Dedifferentiated amniotic fluid mesenchymal stem cell (primary cell): ENCODE measurements at regions not wholly inside any gene's neighbourhood (a gene's known extent, or its start where the extent isn't known, plus 50 kb on each side); places are given as distances from the start of the nearest gene placed in this dataset.
A peak's percentile ranks its signal among the peaks of the same experiment; 100 is the strongest.
"Not testable (repeated sequence)": the region's sequence is repeated elsewhere in the genome, so short reads cannot be mapped to it uniquely, and the experiment has no call there.

ENCODE experiments used
- DNase-seq: peaks from one replicate; pipeline ENCODE4 v3.0.0-alpha.2; 2016; ENCODE audit errors: extremely low spot score

DNA sequence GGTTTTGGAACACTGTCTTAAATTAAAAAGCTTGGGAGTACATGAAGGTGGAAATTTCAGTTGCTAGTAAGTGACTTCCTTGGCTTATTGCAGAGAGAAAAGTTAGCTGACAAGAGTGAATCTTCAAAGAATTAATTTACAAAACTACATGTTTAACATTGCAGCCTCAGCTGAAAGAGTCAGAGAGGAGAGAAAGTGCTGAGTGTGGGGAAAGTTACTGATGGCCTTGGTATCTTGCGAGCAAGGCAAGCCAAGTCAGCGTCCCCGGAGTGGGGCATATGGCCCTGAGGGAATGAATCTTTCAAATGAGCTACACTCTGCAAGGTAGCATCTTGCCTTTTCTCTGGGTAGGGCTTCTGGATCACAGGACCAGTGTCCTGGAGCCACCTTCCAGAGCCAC, 131.3 kb downstream of the LPIN1 start:
- DNase-seq: no peak

DNA sequence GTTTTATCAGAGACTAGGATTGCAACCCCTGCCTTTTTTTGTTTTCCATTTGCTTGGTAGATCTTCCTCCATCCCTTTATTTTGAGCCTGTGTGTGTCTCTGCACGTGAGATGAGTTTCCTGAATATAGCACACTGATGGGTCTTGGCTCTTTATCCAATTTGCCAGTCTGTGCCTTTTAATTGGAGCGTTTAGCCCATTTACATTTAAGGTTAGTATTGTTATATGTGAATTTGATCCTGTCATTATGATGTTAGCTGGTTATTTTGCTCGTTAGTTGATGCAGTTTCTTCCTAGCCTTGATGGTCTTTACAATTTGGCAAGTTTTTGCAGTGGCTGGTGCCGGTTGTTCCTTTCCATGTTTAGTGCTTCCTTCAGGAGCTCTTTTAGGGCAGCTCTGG, 138.8 kb downstream of the LPIN1 start:
- DNase-seq: not testable (repeated sequence)

DNA sequence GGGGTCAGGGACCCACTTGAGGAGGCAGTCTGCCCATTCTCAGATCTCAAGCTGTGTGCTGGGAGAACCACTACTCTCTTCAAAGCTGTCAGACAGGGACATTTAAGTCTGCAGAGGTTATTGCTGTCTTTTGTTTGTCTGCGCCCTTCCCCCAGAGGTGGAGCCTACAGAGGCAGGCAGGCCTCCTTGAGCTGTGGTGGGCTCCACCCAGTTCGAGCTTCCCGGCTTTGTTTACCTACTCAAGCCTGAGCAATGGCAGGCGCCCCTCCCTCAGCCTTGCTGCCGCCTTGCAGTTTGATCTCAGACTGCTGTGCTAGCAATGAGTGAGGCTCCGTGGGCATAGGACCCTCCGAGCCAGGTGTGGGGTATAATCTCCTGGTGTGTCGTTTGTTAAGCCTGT, 140.5 kb downstream of the LPIN1 start:
- not testable (repeated sequence) for DNase-seq

DNA sequence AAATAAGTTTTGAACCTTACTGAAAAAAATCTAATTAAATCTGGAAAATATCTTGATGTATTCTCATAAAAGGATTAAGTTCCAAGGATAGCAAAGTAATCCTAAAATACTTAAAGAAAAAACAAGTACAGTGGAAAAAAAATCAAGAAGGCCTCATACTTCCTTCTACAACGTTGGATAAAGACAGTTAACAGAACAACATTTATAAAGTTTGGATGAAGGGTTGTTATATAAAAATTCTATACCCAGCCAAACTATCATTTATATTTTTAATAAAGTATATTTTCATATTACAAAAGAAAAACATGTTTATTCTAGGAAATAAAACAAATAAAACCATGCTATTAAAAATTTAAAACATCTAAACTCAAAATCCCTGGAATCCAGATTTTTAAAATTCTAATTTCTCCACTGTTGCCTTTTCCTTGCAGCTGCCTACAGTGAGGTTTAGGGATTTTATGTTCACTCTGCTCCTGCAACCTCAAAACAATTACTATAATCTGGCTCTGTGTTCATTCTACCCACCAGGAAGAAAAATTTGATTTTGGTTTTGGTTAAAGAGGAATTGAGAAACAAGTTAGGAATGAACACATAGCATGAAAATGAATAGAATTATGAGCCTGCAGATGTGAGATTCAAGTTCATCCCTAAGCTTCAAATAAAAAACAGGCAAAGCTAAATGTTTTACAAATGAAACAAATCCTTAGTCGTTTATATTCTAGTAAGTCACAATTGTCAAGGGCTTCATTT, 142.8 kb downstream of the LPIN1 start:
- no peak for DNase-seq

DNA sequence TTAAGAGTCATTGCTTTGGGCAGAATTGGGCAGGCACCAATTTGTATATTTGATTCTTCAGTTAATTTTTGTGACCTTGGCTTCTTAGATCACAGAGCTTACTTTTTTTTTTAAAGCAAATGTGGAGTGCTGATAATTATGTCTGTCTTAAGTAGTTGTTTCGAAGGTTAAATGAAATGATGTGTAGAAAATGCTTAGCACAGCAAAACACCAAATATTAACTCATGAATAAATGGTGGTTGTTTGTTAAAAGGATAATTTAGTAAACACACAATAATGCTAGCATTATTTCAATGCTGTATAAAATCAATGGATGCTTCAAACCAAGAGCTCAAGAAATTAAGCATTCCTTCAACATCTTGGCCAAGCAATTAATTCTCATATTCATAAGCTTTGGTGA, 143.4 kb downstream of the LPIN1 start:
- DNase-seq: no peak

DNA sequence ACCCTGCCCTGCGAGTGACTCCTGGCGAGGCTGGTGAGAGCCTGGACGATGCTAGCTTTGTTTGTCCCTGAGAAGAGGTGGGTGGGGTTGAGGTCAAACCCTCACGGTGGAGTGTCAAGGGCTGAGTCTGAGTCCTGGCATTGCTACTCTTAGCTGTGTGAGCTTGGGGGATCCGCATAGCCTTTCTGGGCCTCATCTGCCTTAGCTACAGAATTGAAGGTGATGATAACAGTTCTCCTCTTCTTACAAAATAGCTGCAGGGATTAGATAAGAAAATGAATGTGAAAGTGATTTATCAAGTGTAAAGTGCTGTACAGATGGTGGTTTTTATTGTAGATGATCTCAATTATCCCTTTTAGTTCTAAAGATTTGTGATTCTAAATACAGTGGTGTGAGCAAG, 144.6 kb downstream of the LPIN1 start:
- no peak for DNase-seq

DNA sequence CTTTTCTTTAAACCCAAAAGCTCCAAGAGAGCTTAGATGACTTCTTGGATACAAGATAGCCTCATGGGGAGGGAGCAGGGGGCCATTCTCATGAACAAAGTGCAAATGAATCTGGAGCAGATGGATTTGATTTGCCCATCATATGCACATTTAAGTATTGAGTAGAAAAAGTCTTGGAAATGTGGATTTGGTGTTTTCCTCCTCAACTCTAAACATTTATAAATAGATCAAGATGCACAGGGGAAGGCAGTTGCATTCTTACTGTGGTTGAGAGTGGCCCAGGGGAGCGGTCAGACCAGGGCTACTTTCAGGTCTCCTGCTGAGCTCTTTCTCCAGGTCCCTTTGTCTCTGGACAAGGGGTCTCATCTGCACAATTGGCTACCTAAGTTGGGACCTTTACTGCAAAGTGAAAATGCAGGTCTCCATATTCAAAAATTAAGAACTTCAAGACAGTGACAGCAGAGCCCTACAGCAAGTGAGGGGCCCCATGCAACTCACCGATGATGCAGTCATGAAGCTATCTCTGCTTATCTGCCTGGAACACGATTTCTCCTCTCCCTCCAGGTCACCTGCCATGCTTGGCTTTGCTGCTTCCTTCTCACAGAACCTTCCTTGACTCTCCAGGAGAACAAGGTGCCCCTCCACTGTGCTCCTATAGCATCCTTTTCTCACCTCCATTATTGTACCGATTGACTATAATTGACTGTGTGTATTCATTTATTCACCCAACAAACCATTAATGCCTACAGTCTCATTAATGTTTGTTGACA, 145.4 kb downstream of the LPIN1 start:
- no peak for DNase-seq

DNA sequence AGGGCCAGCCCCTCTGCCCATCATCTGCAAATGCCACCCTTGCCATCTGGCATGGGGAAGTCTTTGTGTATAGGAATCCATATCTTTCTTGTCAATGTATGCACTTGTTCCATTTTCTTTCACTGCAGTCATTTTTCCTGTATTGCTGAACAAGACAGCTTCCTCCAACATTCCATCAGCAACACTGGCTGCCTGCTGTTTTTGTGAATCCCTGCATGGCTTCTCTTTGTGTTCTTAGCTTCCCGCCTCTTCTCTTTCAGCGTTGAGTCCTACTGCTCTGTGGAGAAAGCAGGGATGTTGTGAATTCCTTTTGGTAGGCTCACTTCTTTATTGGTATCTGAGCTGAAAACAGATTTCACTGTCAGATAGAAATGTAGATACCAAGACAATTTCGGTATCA, 150.0 kb downstream of the LPIN1 start:
- DNase-seq: no peak

DNA sequence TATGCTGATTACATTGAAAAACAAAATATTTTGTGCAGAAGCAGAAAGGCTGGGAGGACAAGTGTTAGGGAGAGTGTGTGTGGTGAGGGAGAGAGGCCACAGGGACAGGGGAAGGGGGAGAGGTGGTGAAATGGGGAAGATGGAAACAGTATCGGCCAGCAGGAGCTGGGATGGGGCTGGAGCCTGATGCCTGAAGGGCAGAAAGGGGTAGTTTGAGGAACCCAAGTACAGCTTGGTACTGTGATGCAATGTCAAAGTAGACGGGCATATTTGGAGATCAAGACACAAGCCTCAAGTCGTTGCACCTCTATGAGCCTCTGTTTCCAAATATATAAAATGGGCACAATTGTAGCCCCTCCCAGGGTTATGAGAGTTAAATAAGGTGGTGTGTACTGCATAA, 152.1 kb downstream of the LPIN1 start:
- DNase-seq: no peak

DNA sequence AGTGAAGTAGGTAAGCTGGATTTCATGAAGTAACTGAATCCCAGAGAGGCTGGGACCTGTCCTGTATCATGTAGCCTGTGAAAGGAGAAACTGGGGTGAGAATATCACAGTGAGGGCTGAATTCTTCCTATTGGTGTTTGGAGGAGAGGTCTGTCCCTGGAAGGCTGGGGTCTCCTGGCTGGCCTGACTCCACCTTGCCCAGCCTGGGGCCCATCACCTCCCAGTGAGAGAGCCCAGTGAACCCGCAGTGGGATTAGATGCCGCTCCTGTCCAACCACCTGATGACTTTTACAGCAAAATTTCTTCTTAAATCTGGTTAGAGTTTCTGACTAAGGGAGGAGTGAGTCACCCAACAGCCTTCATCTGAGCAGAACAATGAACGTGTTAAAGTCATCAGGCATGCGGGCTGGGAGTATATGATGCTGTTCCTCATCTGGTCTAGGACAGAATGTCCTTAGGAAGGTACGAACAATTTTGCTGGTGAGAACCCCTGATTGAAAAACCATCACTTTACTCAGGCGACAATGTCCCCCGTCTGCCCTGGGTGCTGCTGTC, 152.9 kb downstream of the LPIN1 start:
- DNase-seq: peak; percentile 30

DNA sequence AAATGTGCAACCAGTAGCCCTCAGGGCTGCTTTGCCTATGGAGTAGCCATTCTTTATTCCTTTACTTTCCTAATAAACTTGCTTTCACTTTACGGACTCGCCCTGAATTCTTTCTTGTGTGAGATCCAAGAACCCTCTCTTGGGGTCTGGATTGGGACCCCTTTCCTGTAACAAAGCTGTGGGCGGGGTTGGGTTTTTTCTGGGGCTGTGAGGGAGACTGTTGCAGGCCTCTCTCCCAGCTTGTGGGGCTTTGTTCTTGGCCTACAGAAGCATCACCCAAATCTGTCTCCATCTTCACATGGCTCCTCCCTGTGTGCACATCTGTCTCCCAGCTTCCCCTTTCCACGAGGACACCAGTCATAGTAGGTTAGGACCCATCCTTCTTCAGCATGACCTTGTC, 154.5 kb downstream of the LPIN1 start:
- not testable (repeated sequence) for DNase-seq

DNA sequence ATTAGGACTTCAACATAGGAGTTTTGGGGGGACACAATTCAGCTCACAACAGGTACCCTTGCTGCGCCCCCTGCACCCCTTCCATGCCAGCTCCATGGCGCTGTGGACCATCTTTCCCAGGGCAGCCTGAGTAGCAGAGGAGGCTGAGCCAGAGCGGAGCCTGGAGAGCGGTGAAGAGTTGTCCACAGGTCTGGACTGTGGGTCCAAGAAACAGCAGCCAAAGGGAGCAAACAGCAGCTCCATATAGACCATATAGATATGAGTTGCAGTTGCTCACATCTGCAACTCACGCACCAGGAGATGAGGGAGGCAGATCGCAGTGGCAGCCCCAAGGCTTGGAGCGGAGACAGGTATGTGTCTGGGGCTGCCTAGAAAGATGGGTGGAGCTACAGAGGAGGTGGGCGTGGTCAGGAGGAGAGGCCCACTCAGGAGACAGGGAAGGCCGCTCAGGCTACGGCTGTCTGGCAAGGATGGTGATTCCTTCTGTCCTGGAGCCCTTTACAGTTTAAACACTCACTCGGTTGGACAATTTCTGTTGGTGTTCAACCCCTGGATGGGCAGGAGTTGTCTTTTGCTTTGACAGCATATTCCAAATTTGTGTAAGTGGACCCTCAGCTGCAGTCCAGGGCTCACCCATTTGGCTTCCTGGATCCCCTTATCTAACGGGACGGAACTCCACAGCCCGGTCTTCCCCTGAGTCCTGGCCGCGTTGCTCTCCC, 155.1 kb downstream of the LPIN1 start:
- no peak for DNase-seq

DNA sequence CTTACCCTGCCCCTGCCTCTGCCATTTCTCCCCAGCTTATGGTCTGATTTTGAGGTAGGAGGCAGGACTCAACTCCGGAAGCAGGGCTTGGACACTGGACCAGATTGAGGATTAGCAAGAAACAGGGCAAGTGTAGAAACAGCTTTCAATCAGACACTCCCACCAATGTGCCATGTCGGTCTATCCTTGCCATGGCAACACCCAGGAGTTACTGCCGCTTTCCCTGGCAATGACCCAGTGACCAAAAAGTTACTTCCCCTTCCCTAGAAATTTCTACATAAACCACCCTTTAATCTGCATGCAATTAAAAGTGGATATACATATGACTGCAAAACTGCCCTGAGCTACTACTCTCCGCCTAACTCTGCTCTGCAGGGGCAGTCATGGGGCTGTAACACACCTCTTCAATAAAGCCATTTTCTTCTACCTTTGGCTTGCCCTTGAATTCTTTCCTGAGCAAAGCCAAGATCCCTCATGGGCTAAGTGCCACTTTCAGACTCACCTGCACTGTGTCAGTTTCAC, 156.7 kb downstream of the LPIN1 start:
- no peak for DNase-seq

DNA sequence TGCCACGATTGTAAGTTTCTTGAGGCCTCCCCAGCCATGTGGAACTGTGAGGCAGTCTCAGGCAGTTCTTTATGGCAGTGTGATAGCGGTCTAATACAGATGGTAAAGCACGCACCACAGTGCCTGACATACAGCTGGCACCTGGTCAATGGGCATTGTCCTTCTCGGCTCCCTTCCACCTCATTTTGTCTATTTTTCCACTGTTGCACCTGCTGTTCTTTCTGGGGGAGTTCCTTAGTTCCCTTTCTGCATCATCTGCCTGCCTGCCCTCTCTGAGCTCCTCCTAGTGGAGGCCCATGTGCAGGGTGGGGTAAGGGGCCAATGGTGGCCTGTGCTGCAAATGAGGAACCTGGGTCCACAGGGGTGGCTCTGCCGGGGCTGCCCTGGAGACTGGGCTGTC, 157.6 kb downstream of the LPIN1 start:
- no peak for DNase-seq

DNA sequence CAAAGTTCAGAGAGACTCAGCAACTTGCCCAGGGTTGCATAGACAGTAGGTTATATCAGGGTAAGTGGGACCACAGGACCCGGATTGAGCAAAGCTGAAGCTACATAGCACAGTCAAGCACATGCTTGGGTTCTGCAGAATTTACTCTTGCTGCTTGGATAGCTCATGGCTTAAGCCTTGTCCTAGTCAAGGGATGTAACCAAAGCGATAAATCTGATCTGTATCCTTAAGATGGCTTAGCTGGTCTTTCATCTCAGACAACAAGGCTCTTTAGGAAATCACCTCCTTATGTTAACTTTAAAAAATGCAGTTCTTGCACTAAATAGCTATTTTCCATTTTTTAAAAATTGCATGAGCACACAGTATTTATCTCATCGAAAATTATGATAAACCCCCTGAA, 158.5 kb downstream of the LPIN1 start:
- DNase-seq: no peak

DNA sequence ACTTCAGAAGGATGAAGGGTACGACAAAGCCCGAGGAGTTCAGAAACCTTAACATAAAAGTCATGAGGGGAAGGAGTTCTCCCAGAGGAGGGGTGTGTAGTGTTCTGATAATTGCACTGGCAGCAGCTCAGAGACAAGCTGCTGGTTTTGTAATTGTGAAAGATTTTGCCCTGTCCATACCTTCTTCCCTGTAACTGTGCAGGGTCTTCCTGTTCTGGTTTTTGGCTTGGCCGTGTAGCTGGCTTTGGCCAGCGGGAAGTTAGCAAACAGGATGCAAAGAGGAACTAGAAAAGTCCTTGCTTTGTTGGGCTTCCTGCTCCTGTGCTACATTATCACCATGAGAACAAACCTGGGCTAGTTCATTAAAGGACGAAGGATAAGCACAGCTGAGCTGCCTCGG, 160.8 kb downstream of the LPIN1 start:
- DNase-seq: no peak

DNA sequence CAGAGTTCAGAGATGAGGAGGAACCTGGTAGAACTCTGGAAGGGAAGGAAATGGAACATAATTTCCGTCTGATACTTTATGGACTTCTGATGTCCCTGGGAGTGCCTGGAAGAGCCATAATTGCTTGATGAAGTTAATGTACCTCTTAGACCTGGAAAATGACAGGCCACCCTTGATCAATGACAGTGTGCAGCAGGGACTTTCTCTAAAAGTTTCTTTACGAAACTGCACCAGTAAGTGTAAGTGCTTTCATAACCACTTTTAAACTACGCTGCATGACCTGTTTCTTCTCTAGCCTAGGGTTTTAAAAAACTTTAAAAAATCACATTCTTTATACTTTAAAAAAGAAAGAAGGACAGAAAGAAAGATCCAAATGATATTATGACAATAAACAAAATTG, 164.5 kb downstream of the LPIN1 start:
- no peak for DNase-seq

DNA sequence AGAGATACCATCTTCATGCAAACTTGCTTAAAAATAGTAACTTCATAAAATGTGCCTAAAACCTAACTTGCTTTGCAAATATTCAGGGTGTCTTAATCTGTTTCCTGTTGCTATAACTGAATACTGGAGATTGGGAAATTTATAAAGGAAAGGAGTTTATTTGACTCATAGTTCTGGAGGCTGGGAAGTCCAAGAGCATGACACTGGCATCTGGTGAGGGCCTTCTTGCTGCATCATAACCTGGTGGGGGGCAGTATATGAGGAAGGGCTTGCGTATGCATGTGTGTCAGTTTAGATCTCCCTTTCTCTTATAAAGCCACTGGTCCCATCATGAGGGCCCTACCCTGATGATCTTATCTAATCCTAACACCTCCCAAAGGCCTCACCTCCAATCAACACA, 166.5 kb downstream of the LPIN1 start:
- DNase-seq: no peak

DNA sequence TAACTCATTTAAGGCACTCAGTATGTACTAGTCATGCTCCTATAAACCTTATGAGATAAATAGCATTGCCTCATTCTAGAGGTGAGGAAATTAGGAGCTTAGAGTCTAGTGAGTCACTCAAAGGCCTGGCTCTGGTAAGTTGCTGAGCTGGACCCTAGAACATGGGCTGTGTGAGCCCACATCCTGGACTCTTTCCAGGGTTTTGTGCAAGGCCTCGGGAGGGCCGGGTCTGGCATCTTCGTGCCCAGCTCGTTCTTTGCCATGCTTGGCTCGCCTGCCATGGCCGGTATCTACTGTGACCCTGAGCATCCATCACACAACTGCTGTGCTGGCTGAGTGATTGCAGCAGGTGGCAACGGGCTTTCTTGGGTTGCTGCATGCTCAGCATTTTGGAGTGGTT, 168.0 kb downstream of the LPIN1 start:
- DNase-seq: no peak

DNA sequence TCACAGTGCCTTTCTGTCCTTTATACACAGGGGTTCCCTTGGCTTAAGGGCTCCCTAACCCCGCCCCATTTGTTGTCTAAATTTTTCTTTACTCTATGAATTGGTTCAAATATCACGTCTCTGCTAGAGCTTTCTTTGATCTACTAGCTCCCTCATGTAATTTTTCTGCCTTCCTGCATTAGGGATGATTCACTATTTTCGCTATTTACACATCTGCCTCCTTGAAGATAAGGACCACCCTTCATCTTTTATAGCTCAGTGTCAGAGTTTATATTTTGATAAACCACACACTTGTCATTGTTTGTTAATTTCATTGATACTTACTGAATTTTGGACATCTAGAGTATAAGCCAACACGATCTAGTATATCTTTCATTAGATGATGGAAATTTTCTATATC, 169.2 kb downstream of the LPIN1 start:
- no peak for DNase-seq

DNA sequence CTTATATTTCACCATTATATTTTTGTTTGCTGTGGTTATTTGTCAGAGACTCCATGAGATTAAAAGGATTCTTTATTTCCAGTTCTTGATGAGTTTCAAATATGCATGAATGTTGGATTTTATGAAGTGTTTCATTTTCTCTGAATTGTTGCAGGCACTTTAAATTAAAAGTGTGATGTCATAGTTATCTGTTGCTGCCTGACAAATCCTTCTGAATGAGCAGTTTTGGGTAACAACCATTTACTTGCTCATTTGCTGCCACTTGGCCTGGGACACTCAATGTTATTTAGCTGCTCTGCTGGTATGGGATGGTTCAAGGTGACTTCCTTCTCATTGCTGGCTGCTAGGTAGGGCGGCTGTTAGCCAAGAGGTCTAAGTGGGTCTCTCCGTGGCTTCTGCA, 173.5 kb downstream of the LPIN1 start:
- no peak for DNase-seq

DNA sequence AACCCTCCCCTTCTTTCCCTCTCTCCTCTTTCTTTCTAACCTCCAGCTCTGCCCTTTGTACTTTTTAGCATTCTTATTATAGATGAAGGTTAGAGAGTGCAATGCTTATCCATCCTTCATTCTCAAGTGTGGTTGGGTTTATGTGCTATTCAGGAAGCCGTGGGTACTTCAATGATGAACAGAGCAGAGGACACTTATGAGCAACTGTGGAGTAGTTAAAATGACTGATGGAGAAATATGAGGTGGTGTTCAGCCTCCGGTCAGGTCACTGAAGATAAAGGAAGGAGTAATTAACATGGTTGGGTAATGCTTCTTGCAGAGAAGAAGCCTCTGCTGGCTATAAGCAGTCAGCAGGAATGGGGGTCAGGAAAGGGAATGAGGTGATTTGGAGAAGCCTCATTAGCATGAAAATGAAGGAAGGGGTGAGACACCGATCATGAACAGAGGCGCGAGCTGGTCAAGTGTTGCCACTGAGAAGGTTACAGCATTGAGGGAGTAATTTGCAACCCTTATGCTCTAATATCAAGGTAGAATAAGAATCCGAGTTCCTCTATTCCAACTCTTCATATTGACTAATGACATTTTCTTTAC, 174.7 kb downstream of the LPIN1 start:
- no peak for DNase-seq
